NCI-H2227 (cell line): ENCODE measurements at regions not wholly inside any gene's neighbourhood (a gene's known extent, or its start where the extent isn't known, plus 50 kb on each side); places are given as distances from the start of the nearest gene placed in this dataset.
"Not testable (repeated sequence)": the region's sequence is repeated elsewhere in the genome, so short reads cannot be mapped to it uniquely, and the experiment has no call there.

Experiments
- DNase-seq: peaks from one replicate; lab custom pipeline; 2025; ENCODE audit not compliant: unreplicated experiment; lab: John Stamatoyannopoulos, UW

GRCh38 chr6:150495126-150495525 is 104.6 kb upstream of the PLEKHG1 start:
- no peak for DNase-seq

- DNase-seq, result no peak
Measured at GRCh38 chr6:150496629-150497028, 103.1 kb upstream of the PLEKHG1 start.

GRCh38 chr6:150499882-150500312 is 99.8 kb upstream of the PLEKHG1 start:
- no peak for DNase-seq

GRCh38 chr6:150500568-150500967 is 99.1 kb upstream of the PLEKHG1 start:
- DNase-seq, result not testable (repeated sequence)

GRCh38 chr6:150503041-150503440 is 96.6 kb upstream of the PLEKHG1 start:
- no peak for DNase-seq

- DNase-seq, result no peak
Measured at GRCh38 chr6:150503586-150504339, 95.9 kb upstream of the PLEKHG1 start.

- DNase-seq, result not testable (repeated sequence)
Measured at GRCh38 chr6:150507361-150507760, 92.3 kb upstream of the PLEKHG1 start.

GRCh38 chr6:150510576-150510975 is 89.1 kb upstream of the PLEKHG1 start:
- peak; percentile 2 for DNase-seq

- DNase-seq, result no peak
Measured at GRCh38 chr6:150511313-150511712, 88.4 kb upstream of the PLEKHG1 start.

GRCh38 chr6:150514806-150515380 is 84.8 kb upstream of the PLEKHG1 start:
- DNase-seq, result no peak

GRCh38 chr6:150516199-150516598 is 83.5 kb upstream of the PLEKHG1 start:
- DNase-seq, result no peak

- DNase-seq, result no peak
Measured at GRCh38 chr6:150517175-150517574, 82.5 kb upstream of the PLEKHG1 start.

GRCh38 chr6:150521482-150521881 is 78.2 kb upstream of the PLEKHG1 start:
- no peak for DNase-seq

- DNase-seq, result not testable (repeated sequence)
Measured at GRCh38 chr6:150523216-150523615, 76.5 kb upstream of the PLEKHG1 start.

GRCh38 chr6:150525300-150525699 is 74.4 kb upstream of the PLEKHG1 start:
- no peak for DNase-seq

GRCh38 chr6:150527100-150527499 is 72.6 kb upstream of the PLEKHG1 start:
- DNase-seq, result no peak

- peak; percentile 36 for DNase-seq
Measured at GRCh38 chr6:150528648-150529285, 70.9 kb upstream of the PLEKHG1 start.

- no peak for DNase-seq
Measured at GRCh38 chr6:150529646-150530045, 70.0 kb upstream of the PLEKHG1 start.

GRCh38 chr6:150531957-150532356 is 67.7 kb upstream of the PLEKHG1 start:
- DNase-seq, result no peak

GRCh38 chr6:150534553-150534952 is 65.1 kb upstream of the PLEKHG1 start:
- no peak for DNase-seq

- DNase-seq, result no peak
Measured at GRCh38 chr6:150535151-150535804, 64.4 kb upstream of the PLEKHG1 start.

- no peak for DNase-seq
Measured at GRCh38 chr6:150535818-150536220, 63.9 kb upstream of the PLEKHG1 start.
